ENCODE measurements at regions not wholly inside any gene's neighbourhood (a gene's known extent, or its start where the extent isn't known, plus 50 kb on each side); places are given as distances from the start of the nearest gene placed in this dataset.

DNA sequence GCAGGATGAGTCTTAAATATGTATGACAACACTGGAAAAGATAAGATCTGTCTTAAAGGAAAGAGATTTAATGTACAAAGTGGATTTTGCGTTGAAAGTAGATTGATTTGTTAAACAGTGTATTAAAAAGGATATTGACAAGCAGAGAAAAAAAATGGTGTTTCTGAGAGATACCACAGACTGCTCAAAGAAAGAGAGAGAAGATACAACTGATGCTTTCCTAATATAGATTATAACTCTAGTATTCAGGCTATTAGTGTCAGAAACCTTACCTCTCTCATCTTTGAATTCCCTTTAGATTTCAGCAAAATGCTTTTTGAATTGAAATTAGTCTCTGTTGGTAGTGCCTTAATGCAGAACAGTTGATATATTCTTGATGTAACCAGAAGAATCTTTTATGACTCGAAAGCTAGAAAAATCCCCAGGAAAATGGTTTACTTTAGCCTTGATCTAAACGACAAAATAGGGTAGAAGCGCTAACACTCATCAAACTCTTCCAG lies 550.7 kb downstream of the INHBA start (continued):
- TF ChIP-seq ZBTB40 (IDR thresholded peaks at IDR 0.05; ENCODE audit: borderline replicate concordance) (no peak), GABPA (IDR thresholded peaks at IDR 0.05; ENCODE audit: low read depth) (no peak), ZZZ3 (IDR thresholded peaks at IDR 0.05; ENCODE audit: control insufficient read depth, insufficient read length, low read depth) (no peak)

DNA sequence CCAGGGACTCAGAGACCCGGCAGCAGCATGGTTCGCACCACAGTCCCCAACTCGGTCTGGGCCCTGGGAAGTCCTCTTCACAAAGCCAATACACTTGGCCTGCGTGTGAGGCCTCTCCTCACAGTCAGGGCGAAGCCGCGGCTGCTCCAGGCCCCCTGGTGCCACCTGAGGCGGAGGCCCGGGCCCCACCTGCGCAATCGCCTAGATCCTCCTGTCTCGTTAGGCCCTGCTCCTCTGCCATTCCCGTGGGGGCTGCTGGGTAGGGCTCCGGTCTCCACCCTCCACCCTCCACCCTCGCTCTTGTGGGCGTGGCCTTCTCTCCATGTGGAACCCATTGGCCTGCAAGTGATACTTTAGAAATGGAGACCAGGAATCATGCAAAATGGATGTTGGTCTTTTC lies 553.3 kb downstream of the INHBA start:
- in situ Hi-C loops (cut with MboI): no loop called here
- ChIA-PET SMC1A (ENCODE audit: uncharacterized antibody, unreplicated experiment) (no interaction called here), RAD21 (ENCODE audit: unreplicated experiment) (no interaction called here), CTCF (no interaction called here), POLR2A (no interaction called here)
- FAIRE-seq (no peak), DNase-seq (ENCODE audit: low read depth, low spot score) (no peak), ATAC-seq (no peak)
- WGBS (ENCODE audit: insufficient coverage, insufficient replicate concordance, low lambda C conversion rate, missing lambda C conversion rate): 61% methylated on average over 16 of the region's 16 CpGs
- Histone ChIP-seq H3K9ac (ENCODE audit: control insufficient read depth, insufficient read depth, low read length) (no peak overlapping the region), H3K36me3 (ENCODE audit: control insufficient read depth in 2 of 2, insufficient read depth in 2 of 2, low read length in 1 of 2) (no peaks in the 10 kb centered on the region), H3K4me2 (ENCODE audit: control insufficient read depth, insufficient read depth) (no peak overlapping the region), H3K4me1 (ENCODE audit: control insufficient read depth, insufficient read depth, low read length) (no peaks in the 10 kb centered on the region), H3K27me3 (replicated peaks in 1 of 2; ENCODE audit: control insufficient read depth in 2 of 2, insufficient read depth in 2 of 2, low read length in 1 of 2) (no peaks in the 10 kb centered on the region), H3K9me3 (replicated peaks; ENCODE audit: control insufficient read depth, insufficient read depth, low read length) (no peaks in the 10 kb centered on the region), H3K79me2 (ENCODE audit: control insufficient read depth, insufficient read depth, low read length) (no peaks in the 10 kb centered on the region), H4K20me1 (ENCODE audit: control insufficient read depth, insufficient read depth) (no peaks in the 10 kb centered on the region), H3K4me3 (no peak overlapping the region), H3K27ac (ENCODE audit: control insufficient read depth, insufficient read depth) (no peak overlapping the region), H2AFZ (ENCODE audit: control insufficient read depth, low read depth, low read length) (no peak overlapping the region)
- intact Hi-C loops (cut with micrococcal nuclease; ENCODE audit: unreplicated experiment): no loop called here
- no TSS peak for BruUV-seq (replicated peaks)
- TF ChIP-seq PAX8 (IDR thresholded peaks at IDR 0.05) (no peak), POLR2A (IDR thresholded peaks at IDR 0.05; ENCODE audit: low read depth, low read length) (no peak), SUZ12 (IDR thresholded peaks at IDR 0.05; ENCODE audit: unreplicated experiment) (no peak), ZNF622 (IDR thresholded peaks at IDR 0.05) (no peak), RFX5 (IDR thresholded peaks at IDR 0.05; ENCODE audit: low read depth, low read length) (no peak), ATF2 (IDR thresholded peaks at IDR 0.05; ENCODE audit: low read length) (no peak), TBL1XR1 (IDR thresholded peaks at IDR 0.05; ENCODE audit: low read depth, low read length) (no peak), BMI1 (IDR thresholded peaks at IDR 0.05; ENCODE audit: borderline replicate concordance) (no peak), SMC3 (IDR thresholded peaks at IDR 0.05; ENCODE audit: borderline replicate concordance, low read length) (no peak), TAF1 (IDR thresholded peaks at IDR 0.05; ENCODE audit: borderline replicate concordance, low read depth, low read length) (no peak), FOXK2 (IDR thresholded peaks at IDR 0.05) (no peak), ZNF384 (IDR thresholded peaks at IDR 0.05; ENCODE audit: borderline replicate concordance, low read depth, low read length) (no peak), POLR2AphosphoS2 (IDR thresholded peaks at IDR 0.05; ENCODE audit: low read depth, low read length) (no peak), NFIC (IDR thresholded peaks at IDR 0.05; ENCODE audit: low read depth, low read length) (no peak)
- TF ChIP-seq, protein P1, sequence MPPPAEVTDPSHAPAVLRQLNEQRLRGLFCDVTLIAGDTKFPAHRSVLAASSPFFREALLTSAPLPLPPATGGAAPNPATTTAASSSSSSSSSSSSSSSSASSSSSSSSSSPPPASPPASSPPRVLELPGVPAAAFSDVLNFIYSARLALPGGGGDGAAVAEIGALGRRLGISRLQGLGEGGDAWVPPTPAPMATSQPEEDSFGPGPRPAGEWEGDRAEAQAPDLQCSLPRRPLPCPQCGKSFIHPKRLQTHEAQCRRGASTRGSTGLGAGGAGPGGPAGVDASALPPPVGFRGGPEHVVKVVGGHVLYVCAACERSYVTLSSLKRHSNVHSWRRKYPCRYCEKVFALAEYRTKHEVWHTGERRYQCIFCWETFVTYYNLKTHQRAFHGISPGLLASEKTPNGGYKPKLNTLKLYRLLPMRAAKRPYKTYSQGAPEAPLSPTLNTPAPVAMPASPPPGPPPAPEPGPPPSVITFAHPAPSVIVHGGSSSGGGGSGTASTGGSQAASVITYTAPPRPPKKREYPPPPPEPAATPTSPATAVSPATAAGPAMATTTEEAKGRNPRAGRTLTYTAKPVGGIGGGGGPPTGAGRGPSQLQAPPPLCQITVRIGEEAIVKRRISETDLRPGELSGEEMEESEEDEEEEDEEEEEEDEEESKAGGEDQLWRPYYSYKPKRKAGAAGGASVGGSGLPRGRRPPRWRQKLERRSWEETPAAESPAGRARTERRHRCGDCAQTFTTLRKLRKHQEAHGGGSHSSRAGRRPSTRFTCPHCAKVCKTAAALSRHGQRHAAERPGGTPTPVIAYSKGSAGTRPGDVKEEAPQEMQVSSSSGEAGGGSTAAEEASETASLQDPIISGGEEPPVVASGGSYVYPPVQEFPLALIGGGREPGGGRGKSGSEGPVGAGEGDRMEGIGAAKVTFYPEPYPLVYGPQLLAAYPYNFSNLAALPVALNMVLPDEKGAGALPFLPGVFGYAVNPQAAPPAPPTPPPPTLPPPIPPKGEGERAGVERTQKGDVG (CRISPR knock-in tag; IDR thresholded peaks at IDR 0.05): no peak

Measured in GM12878 (cell line).